ENCODE measurements at regions not wholly inside any gene's neighbourhood (a gene's known extent, or its start where the extent isn't known, plus 50 kb on each side); places are given as distances from the start of the nearest gene placed in this dataset.

DNA sequence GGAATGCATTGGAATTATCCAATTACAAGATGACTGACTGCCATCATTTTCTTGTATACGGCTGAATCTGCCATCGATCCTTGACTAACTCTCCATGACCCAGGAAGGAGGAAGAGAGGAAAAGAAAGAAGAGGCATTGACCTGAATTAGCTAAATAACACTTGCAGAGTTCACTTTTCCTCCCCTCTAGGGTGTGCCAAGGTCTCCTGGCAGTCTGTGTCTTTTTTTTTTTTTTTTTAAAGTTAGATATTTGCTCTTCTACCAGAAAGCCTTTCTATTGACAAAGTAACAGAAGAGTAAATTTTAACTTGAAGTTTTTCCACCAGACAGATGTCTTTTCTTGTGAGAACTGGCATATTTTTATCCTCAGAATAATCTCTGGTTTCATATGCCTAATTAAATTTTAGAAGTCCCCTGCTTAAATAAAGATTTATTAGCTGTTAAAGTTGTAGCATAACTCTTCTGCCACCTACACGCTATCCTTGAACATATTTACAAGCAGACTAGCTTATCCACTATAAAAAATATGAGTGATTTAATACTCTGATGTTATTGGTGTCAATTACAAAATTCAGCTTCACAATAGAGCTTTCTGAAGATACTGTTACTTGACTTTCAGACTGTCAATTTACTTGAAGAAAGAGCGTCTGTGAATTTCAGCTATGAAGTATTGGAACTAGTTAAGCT is 171.7 kb upstream of the ETAA1 start:
- no peak for FAIRE-seq

More for the DNA sequence above, 171.7 kb upstream of the ETAA1 start:
- H3K27ac ChIP-seq (ENCODE audit: control insufficient read depth, insufficient read depth), result no peak overlapping the region
- whole genome bisulfite sequencing (ENCODE audit: insufficient coverage, insufficient replicate concordance, low lambda C conversion rate, missing lambda C conversion rate), result 42% methylated on average over 4 of the region's 4 CpGs
- no peak overlapping the region for H3K4me2 ChIP-seq (ENCODE audit: control insufficient read depth, insufficient read depth)
- in situ Hi-C loops (cut with MboI), result no loop called here
- H3K9ac ChIP-seq (ENCODE audit: control insufficient read depth, insufficient read depth, low read length), result no peak overlapping the region
- intact Hi-C loops (cut with micrococcal nuclease; ENCODE audit: unreplicated experiment), result no loop called here
- TF ChIP-seq JUNB (IDR thresholded peaks at IDR 0.05), result no peak
- TF ChIP-seq, protein P1, sequence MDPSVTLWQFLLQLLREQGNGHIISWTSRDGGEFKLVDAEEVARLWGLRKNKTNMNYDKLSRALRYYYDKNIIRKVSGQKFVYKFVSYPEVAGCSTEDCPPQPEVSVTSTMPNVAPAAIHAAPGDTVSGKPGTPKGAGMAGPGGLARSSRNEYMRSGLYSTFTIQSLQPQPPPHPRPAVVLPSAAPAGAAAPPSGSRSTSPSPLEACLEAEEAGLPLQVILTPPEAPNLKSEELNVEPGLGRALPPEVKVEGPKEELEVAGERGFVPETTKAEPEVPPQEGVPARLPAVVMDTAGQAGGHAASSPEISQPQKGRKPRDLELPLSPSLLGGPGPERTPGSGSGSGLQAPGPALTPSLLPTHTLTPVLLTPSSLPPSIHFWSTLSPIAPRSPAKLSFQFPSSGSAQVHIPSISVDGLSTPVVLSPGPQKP (IDR thresholded peaks at IDR 0.05; ENCODE audit: low read depth, low read length), result no peak
- no peak for TF ChIP-seq BMI1 (IDR thresholded peaks at IDR 0.05; ENCODE audit: borderline replicate concordance)
- TF ChIP-seq HDGF (IDR thresholded peaks at IDR 0.05), result no peak
- no peak for TF ChIP-seq YBX1 (IDR thresholded peaks at IDR 0.05)
- TF ChIP-seq ZNF384 (IDR thresholded peaks at IDR 0.05; ENCODE audit: borderline replicate concordance, low read depth, low read length), result no peak
- TF ChIP-seq, protein P2, sequence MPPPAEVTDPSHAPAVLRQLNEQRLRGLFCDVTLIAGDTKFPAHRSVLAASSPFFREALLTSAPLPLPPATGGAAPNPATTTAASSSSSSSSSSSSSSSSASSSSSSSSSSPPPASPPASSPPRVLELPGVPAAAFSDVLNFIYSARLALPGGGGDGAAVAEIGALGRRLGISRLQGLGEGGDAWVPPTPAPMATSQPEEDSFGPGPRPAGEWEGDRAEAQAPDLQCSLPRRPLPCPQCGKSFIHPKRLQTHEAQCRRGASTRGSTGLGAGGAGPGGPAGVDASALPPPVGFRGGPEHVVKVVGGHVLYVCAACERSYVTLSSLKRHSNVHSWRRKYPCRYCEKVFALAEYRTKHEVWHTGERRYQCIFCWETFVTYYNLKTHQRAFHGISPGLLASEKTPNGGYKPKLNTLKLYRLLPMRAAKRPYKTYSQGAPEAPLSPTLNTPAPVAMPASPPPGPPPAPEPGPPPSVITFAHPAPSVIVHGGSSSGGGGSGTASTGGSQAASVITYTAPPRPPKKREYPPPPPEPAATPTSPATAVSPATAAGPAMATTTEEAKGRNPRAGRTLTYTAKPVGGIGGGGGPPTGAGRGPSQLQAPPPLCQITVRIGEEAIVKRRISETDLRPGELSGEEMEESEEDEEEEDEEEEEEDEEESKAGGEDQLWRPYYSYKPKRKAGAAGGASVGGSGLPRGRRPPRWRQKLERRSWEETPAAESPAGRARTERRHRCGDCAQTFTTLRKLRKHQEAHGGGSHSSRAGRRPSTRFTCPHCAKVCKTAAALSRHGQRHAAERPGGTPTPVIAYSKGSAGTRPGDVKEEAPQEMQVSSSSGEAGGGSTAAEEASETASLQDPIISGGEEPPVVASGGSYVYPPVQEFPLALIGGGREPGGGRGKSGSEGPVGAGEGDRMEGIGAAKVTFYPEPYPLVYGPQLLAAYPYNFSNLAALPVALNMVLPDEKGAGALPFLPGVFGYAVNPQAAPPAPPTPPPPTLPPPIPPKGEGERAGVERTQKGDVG (CRISPR knock-in tag; IDR thresholded peaks at IDR 0.05), result no peak
- no peak for TF ChIP-seq FOXM1 (IDR thresholded peaks at IDR 0.05; ENCODE audit: low read depth, low read length)
- TF ChIP-seq RELA (IDR thresholded peaks at IDR 0.05; ENCODE audit: borderline replicate concordance, partially characterized antibody), result no peak
- RAD21 ChIA-PET (ENCODE audit: unreplicated experiment), result no interaction called here
- no peaks in the 10 kb centered on the region for H3K27me3 ChIP-seq (replicated peaks in 1 of 2; ENCODE audit: control insufficient read depth in 2 of 2, insufficient read depth in 2 of 2, low read length in 1 of 2)
- no peaks in the 10 kb centered on the region for H3K36me3 ChIP-seq (ENCODE audit: control insufficient read depth in 2 of 2, insufficient read depth in 2 of 2, low read length in 1 of 2)
- no peak for DNase-seq (ENCODE audit: low read depth, low spot score)
- ATAC-seq, result no peak
- no peaks in the 10 kb centered on the region for H4K20me1 ChIP-seq (ENCODE audit: control insufficient read depth, insufficient read depth)
- SMC1A ChIA-PET (ENCODE audit: uncharacterized antibody, unreplicated experiment), result interaction anchor here (0.6 to 1.2 kb wide), 2 partner anchors 12 to 23 kb away, joined by 3 read pairs; no protein-coding TSS in a partner anchor
- H3K9me3 ChIP-seq (replicated peaks; ENCODE audit: control insufficient read depth, insufficient read depth, low read length), result no peaks in the 10 kb centered on the region
- BruUV-seq (replicated peaks), result no TSS peak
- no peak overlapping the region for H2AFZ ChIP-seq (ENCODE audit: control insufficient read depth, low read depth, low read length)
- CTCF ChIA-PET, result no interaction called here
- no peaks in the 10 kb centered on the region for H3K79me2 ChIP-seq (ENCODE audit: control insufficient read depth, insufficient read depth, low read length)
- H3K4me3 ChIP-seq, result no peak overlapping the region
- POLR2A ChIA-PET, result no interaction called here
- H3K4me1 ChIP-seq (ENCODE audit: control insufficient read depth, insufficient read depth, low read length), result no peaks in the 10 kb centered on the region

All from GM12878 (cell line).